Keratinocyte (primary cell): ENCODE measurements at regions not wholly inside any gene's neighbourhood (a gene's known extent, or its start where the extent isn't known, plus 50 kb on each side); places are given as distances from the start of the nearest gene placed in this dataset.

Experiments
- CTCF ChIP-seq, 3 experiments: IDR thresholded peaks in 1 of 3; conservative IDR thresholded peaks in 1 of 3; optimal IDR thresholded peaks in 1 of 3; 2 replicates in 2 of 3; 3 replicates in 1 of 3; pipeline versions ENCODE3 to v1.5.1; 2011; ENCODE audit warnings: low read length in 3 of 3, mild to moderate bottlenecking in 3 of 3, moderate library complexity in 2 of 3, control low read depth in 1 of 3, inconsistent platforms in 1 of 3; ENCODE audit not compliant: insufficient read depth in 2 of 3; ENCODE audit errors: extremely low read depth in 1 of 3
- EZH2 ChIP-seq: IDR thresholded peaks from one replicate; pipeline ENCODE4 v1.6.1; 2012; ENCODE audit warnings: inconsistent platforms, mild to moderate bottlenecking, low read length, moderate library complexity

GRCh38 chr6:169937389-169938261, 186.2 kb downstream of the ERMARD start:
- no peak for TF ChIP-seq CTCF (optimal IDR thresholded peaks at IDR 0.05 in 1 of 3, IDR thresholded peaks at IDR 0.05 in 1 of 3, conservative IDR thresholded peaks at IDR 0.05 in 1 of 3; ENCODE audit: extremely low read depth in 1 of 3, insufficient read depth in 2 of 3, low read length in 3 of 3)
- TF ChIP-seq EZH2 = no peak
